IPS DF 6.9 (cell line): ENCODE measurements at regions not wholly inside any gene's neighbourhood (a gene's known extent, or its start where the extent isn't known, plus 50 kb on each side); places are given as distances from the start of the nearest gene placed in this dataset.
"Not testable (repeated sequence)": the region's sequence is repeated elsewhere in the genome, so short reads cannot be mapped to it uniquely, and the experiment has no call there.

Experiments used
- DNase-seq: peaks from one replicate; pipeline ENCODE4 v3.0.0-alpha.2; 2013; ENCODE audit warnings: low read depth, low spot score
- H3K27ac ChIP-seq: one replicate; pipeline ENCODE4 v1.5.1; 2013; ENCODE audit warnings: low read length, control low read depth
- H3K27me3 ChIP-seq: 2 replicates; pipeline ENCODE4 v1.6.1; 2013; ENCODE audit warnings: mild to moderate bottlenecking, low read length; ENCODE audit not compliant: control insufficient read depth, insufficient read depth
- H3K36me3 ChIP-seq: 2 replicates; pipeline ENCODE4 v1.6.1; 2013; ENCODE audit warnings: low read length; ENCODE audit not compliant: control insufficient read depth, insufficient read depth
- H3K4me1 ChIP-seq: 2 replicates; pipeline ENCODE4 v1.6.1; 2013; ENCODE audit warnings: low read length; ENCODE audit not compliant: control insufficient read depth, insufficient read depth
- H3K4me3 ChIP-seq: 2 replicates; pipeline ENCODE4 v1.5.1; 2013; ENCODE audit warnings: mild to moderate bottlenecking, low read length
- H3K9me3 ChIP-seq: 2 replicates; pipeline ENCODE4 v1.6.1; 2013; ENCODE audit warnings: low read length, inconsistent platforms; ENCODE audit not compliant: control insufficient read depth, insufficient read depth
- WGBS: extraction: QIAGEN DNeasy Blood & Tissue Kit; methylation state at CpG from one replicate; pipeline ENCODE4 v1.1.7; 2013; ENCODE audit warnings: mixed read lengths, missing lambda C conversion rate; ENCODE audit not compliant: insufficient read length, insufficient coverage; 5-methylcytosine and 5-hydroxymethylcytosine counted together

DNA sequence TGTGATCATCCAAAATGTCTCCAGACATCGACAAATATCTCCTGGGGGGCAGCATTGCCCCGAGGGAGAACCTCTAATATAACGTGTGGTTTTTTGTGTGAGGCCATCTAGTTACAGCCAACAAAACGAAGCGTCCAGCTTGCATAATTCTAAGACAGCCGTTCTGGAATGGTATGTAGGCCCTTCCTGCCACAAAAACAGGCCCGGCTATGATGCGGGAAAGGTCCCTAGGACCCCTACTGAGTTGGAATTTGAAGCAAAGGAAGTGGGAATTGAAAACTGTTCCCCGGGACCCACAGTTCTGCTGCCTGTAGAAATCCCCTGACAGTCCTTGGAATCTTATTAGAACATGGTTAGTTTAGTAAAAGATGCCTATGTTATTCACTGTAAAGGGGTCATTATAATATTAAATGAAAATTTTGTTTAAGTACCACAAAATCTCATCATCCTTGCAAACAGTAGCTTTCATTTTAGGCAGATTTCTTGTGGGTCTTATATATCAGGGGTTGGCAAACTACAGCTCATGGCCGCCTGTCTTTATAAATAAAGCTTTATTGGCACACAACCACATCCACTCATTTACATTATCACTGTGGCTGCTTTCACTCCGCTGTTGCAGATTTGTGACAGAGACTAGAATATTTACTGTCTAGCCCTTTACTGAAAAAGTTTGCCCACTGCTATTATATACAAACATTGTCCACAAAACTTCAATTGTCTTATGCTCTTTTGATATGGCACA lies 70.7 kb downstream of the MSX2 start:
- H3K9me3 ChIP-seq: no peaks in the 10 kb centered on the region
- WGBS: no CpG with 5 or more reads among the region's 11 CpGs
- no peaks in the 10 kb centered on the region for H3K27me3 ChIP-seq
- no peak overlapping the region for H3K4me3 ChIP-seq
- no peak overlapping the region for H3K27ac ChIP-seq
- no peak for DNase-seq
- H3K36me3 ChIP-seq: no peaks in the 10 kb centered on the region
- no peaks in the 10 kb centered on the region for H3K4me1 ChIP-seq

DNA sequence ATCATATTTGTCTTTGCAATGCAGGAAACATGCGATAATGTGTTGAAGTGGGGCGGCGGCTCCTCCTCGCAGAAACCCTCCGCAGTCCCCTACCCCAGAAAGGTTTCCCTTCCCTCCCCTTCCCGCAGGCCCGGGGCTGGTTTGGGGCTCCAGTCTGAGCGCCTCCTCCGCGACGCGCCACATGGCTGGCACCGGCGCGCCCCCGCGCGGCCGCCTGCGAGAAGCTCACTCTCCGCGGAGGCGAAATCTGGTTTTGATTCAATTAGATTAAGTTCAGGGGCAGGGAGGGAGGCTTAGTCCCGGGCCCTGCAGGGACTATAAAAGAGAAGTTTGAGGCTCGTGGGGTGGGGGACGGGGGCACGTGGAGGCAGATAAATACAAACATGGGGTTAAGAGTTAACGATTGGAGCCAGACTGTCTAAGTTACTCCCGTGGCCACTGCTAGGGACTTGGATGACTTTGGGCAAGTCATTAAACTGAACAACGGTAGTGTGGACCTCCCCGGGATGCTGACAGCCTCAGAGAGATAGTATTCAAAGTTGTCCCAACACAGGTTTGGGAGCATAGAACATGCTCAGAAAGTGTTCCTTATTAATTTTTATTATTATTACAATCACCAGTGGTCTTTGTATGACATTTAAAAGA lies 69.4 kb downstream of the MSX2 start:
- H3K27ac ChIP-seq: no peak overlapping the region
- H3K4me1 ChIP-seq: no peaks in the 10 kb centered on the region
- no peaks in the 10 kb centered on the region for H3K27me3 ChIP-seq
- WGBS: no CpG with 5 or more reads among the region's 31 CpGs
- H3K9me3 ChIP-seq: no peaks in the 10 kb centered on the region
- H3K36me3 ChIP-seq: no peaks in the 10 kb centered on the region
- DNase-seq: peak; percentile 50
- no peak overlapping the region for H3K4me3 ChIP-seq

GRCh38 chr5:174793076-174793475 lies 68.7 kb downstream of the MSX2 start:
- Histone ChIP-seq H3K36me3 (no peaks in the 10 kb centered on the region), H3K27me3 (no peaks in the 10 kb centered on the region), H3K4me3 (no peak overlapping the region), H3K27ac (no peak overlapping the region), H3K9me3 (no peaks in the 10 kb centered on the region), H3K4me1 (no peaks in the 10 kb centered on the region)
- no CpG with 5 or more reads among the region's 6 CpGs for WGBS
- DNase-seq: no peak

- not testable (repeated sequence) for H3K27me3 ChIP-seq, H3K36me3 ChIP-seq, H3K27ac ChIP-seq, H3K4me1 ChIP-seq, H3K9me3 ChIP-seq, H3K4me3 ChIP-seq, DNase-seq
- WGBS: no CpG with 5 or more reads among the region's 1 CpG
Observed at GRCh38 chr5:174792265-174792664, 67.9 kb downstream of the MSX2 start.

- no CpG with 5 or more reads among the region's 4 CpGs for WGBS
- DNase-seq: no peak
- Histone ChIP-seq H3K9me3 (no peaks in the 10 kb centered on the region), H3K27me3 (no peaks in the 10 kb centered on the region), H3K4me3 (no peak overlapping the region), H3K27ac (no peak overlapping the region), H3K4me1 (no peaks in the 10 kb centered on the region), H3K36me3 (no peaks in the 10 kb centered on the region)
Observed at GRCh38 chr5:174790906-174791305, 66.5 kb downstream of the MSX2 start.

DNA sequence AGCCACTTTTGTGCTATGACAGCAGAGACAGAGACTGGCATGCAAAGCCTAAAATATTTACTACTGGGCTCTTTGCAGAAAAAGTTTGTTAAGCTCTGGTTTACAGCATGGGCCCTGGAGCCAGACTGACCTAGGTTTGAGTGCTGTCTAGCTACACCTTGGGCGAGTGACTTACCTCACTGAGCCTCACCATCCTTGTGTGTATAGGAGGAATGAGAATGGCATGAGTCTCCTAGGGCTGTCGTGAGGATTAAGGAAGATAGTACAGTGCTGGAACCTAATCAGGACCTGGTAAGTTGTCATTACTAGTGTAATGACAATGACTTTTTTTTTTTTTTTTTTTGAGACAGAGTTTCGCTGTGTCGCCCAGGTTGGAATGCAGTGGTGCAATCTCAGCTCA lies 65.2 kb downstream of the MSX2 start:
- no peaks in the 10 kb centered on the region for H3K4me1 ChIP-seq
- H3K4me3 ChIP-seq: no peak overlapping the region
- H3K27ac ChIP-seq: no peak overlapping the region
- H3K36me3 ChIP-seq: no peaks in the 10 kb centered on the region
- no CpG with 5 or more reads among the region's 4 CpGs for WGBS
- no peak for DNase-seq
- H3K27me3 ChIP-seq: no peaks in the 10 kb centered on the region
- H3K9me3 ChIP-seq: no peaks in the 10 kb centered on the region

GRCh38 chr5:174785120-174785680 lies 60.8 kb downstream of the MSX2 start:
- Histone ChIP-seq H3K9me3 (no peaks in the 10 kb centered on the region), H3K27me3 (no peaks in the 10 kb centered on the region), H3K36me3 (no peaks in the 10 kb centered on the region), H3K4me1 (no peaks in the 10 kb centered on the region), H3K27ac (no peak overlapping the region), H3K4me3 (no peak overlapping the region)
- DNase-seq: no peak
- no CpG with 5 or more reads among the region's 5 CpGs for WGBS
